ENCODE measurements at regions not wholly inside any gene's neighbourhood (a gene's known extent, or its start where the extent isn't known, plus 50 kb on each side); places are given as distances from the start of the nearest gene placed in this dataset.
A peak's percentile ranks its signal among the peaks of the same experiment; 100 is the strongest.

- H3K27ac ChIP-seq, result no peak overlapping the region
- TF ChIP-seq, protein P1, sequence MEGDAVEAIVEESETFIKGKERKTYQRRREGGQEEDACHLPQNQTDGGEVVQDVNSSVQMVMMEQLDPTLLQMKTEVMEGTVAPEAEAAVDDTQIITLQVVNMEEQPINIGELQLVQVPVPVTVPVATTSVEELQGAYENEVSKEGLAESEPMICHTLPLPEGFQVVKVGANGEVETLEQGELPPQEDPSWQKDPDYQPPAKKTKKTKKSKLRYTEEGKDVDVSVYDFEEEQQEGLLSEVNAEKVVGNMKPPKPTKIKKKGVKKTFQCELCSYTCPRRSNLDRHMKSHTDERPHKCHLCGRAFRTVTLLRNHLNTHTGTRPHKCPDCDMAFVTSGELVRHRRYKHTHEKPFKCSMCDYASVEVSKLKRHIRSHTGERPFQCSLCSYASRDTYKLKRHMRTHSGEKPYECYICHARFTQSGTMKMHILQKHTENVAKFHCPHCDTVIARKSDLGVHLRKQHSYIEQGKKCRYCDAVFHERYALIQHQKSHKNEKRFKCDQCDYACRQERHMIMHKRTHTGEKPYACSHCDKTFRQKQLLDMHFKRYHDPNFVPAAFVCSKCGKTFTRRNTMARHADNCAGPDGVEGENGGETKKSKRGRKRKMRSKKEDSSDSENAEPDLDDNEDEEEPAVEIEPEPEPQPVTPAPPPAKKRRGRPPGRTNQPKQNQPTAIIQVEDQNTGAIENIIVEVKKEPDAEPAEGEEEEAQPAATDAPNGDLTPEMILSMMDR (IDR thresholded peaks at IDR 0.05), result no peak
- TF ChIP-seq ZFX (IDR thresholded peaks at IDR 0.05; ENCODE audit: borderline replicate concordance), result no peak
Measured at GRCh38 chr5:124669956-124670721, 76.3 kb downstream of the ZNF608 start.

DNA sequence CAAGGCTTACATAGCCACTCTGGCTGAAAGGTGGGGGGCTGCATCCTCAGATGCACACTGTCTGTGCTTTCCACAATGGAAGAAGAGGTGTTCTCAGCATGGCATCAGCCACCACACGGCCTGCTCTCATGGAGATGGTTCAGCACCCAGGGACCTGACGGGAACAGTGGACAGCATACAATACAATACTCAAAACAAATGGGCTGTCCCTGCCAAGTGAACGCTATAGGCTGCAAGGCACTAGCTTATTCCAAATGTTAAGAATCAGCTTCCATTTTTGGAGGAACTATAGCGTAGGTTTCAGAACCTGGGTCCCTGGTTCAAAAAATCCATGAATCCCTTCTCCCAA lies 77.2 kb downstream of the ZNF608 start:
- no peak overlapping the region for H3K27ac ChIP-seq
- TF ChIP-seq, protein P1 (IDR thresholded peaks at IDR 0.05), result no peak
- no peak for TF ChIP-seq ZFX (IDR thresholded peaks at IDR 0.05; ENCODE audit: borderline replicate concordance)

GRCh38 chr5:124668353-124669299 lies 77.8 kb downstream of the ZNF608 start:
- no peak for TF ChIP-seq ZFX (IDR thresholded peaks at IDR 0.05; ENCODE audit: borderline replicate concordance)
- TF ChIP-seq, protein P1 (IDR thresholded peaks at IDR 0.05), result no peak
- H3K27ac ChIP-seq, result no peak overlapping the region

DNA sequence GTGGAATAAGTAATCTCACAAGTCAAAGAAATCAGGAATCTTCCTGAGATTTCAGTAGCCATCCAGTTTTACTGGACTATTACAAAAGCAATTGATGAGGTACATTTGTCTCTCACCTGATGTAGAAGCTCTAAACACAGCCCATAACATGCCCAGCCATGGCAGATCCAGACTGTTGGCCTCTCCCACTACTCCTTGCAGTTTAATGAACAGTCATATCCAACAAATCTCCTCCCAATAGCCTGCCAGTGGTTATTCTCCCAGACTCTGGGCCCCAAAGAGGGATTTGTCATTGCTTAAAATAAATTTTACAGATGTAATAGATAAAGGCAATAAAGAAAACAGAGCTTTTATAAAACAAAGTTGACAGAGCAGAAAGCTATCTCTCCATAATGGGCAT lies 80.8 kb downstream of the ZNF608 start:
- H3K27ac ChIP-seq, result no peak overlapping the region
- no peak for TF ChIP-seq ZFX (IDR thresholded peaks at IDR 0.05; ENCODE audit: borderline replicate concordance)
- TF ChIP-seq, protein P1 (IDR thresholded peaks at IDR 0.05), result no peak

- no peak overlapping the region for H3K27ac ChIP-seq
- no peak for TF ChIP-seq ZFX (IDR thresholded peaks at IDR 0.05; ENCODE audit: borderline replicate concordance)
- TF ChIP-seq, protein P1 (IDR thresholded peaks at IDR 0.05), result no peak
Measured at GRCh38 chr5:124665035-124665434, 81.4 kb downstream of the ZNF608 start.

DNA sequence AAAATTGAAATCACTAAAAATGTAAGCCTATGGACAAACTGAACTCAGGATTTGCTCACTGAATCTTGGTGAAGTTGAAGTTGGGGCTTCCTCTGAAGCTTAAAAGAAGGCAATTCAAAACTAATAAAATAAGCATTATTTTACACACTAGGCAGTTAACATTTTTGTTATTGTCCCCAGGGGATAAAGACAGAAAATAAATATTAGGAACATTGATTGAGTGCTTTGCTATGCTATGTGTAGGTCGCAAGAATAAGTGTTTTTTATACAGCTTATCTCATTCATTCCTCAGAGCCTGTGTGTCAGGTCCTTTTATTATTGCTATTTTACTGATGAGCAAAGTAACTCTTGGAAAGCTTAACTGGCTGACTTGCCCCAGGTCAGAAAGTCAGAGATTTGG lies 82.2 kb downstream of the ZNF608 start:
- no peak for TF ChIP-seq ZFX (IDR thresholded peaks at IDR 0.05; ENCODE audit: borderline replicate concordance)
- no peak overlapping the region for H3K27ac ChIP-seq

- TF ChIP-seq, protein P1 (IDR thresholded peaks at IDR 0.05), result no peak
- TF ChIP-seq ZFX (IDR thresholded peaks at IDR 0.05; ENCODE audit: borderline replicate concordance), result no peak
- peak overlapping the region; percentile 73 for H3K27ac ChIP-seq
Measured at GRCh38 chr5:124663101-124663506, 83.3 kb downstream of the ZNF608 start.

All from 22Rv1 (cell line).